ENCODE measurements at regions not wholly inside any gene's neighbourhood (a gene's known extent, or its start where the extent isn't known, plus 50 kb on each side); places are given as distances from the start of the nearest gene placed in this dataset.

DNA sequence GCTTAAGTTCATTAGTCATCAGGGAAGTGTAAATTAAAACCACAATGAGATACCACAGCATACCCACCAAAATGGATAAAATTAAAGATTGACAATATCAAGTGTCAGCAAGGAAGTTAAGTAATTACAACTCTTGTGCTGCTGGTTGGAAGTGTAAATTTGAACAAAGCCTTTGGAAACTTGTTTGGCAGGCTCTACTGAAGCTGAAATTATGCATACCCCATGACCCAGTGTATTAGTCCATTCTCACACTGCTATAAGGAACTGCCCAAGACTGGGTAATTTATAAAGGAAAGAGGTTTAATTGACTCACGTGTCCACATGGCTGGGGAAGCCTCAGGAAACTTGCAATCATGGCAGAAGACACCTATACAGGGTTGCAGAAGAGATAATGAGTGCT, 196.1 kb downstream of the PDCD6IP start:
- no peaks in the 10 kb centered on the region for H3K4me1 ChIP-seq (ENCODE audit: low read depth, poor library complexity, severe bottlenecking)
- no peak overlapping the region for H3K9ac ChIP-seq
- H3K79me2 ChIP-seq (ENCODE audit: insufficient read depth, low read depth) = no peaks in the 10 kb centered on the region
- H2AFZ ChIP-seq (ENCODE audit: low read depth) = no peak overlapping the region
- TF ChIP-seq, protein P1, sequence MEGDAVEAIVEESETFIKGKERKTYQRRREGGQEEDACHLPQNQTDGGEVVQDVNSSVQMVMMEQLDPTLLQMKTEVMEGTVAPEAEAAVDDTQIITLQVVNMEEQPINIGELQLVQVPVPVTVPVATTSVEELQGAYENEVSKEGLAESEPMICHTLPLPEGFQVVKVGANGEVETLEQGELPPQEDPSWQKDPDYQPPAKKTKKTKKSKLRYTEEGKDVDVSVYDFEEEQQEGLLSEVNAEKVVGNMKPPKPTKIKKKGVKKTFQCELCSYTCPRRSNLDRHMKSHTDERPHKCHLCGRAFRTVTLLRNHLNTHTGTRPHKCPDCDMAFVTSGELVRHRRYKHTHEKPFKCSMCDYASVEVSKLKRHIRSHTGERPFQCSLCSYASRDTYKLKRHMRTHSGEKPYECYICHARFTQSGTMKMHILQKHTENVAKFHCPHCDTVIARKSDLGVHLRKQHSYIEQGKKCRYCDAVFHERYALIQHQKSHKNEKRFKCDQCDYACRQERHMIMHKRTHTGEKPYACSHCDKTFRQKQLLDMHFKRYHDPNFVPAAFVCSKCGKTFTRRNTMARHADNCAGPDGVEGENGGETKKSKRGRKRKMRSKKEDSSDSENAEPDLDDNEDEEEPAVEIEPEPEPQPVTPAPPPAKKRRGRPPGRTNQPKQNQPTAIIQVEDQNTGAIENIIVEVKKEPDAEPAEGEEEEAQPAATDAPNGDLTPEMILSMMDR (conservative IDR thresholded peaks at IDR 0.05; ENCODE audit: low read depth, low read length) = no peak
- H3K4me3 ChIP-seq (IDR thresholded peaks at IDR 0.05; ENCODE audit: insufficient read depth, low read depth, low read length) = no peak overlapping the region
- no peaks in the 10 kb centered on the region for H3K27me3 ChIP-seq (ENCODE audit: insufficient read depth, low read depth)
- no peaks in the 10 kb centered on the region for H4K20me1 ChIP-seq (ENCODE audit: insufficient read depth)
- no peaks in the 10 kb centered on the region for H3K36me3 ChIP-seq (ENCODE audit: insufficient read depth)
- H3K27ac ChIP-seq = no peak overlapping the region
- no peak overlapping the region for H3K4me2 ChIP-seq

DNA sequence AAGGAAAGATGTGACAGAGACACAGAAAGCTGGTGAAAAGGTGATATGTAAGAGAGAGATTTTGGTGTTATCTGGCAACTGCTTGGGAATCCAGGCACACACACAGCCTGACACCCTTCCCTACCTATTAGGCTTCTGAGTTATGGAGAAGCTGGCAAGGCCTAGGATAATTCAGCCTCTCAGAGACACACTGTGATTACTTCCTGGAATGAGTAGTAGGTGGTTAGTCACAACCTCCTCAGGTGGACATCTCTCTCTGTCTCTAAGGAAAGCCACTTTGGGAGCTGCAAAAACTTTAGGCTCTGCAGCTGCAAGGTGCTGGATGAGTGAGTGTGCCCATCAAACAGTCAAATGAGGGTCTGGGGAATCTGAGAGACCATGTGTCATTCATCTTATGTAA, 201.9 kb downstream of the PDCD6IP start:
- no peaks in the 10 kb centered on the region for H3K27me3 ChIP-seq (ENCODE audit: insufficient read depth, low read depth)
- no peak overlapping the region for H3K4me2 ChIP-seq
- TF ChIP-seq, protein P1 (conservative IDR thresholded peaks at IDR 0.05; ENCODE audit: low read depth, low read length) = no peak
- H4K20me1 ChIP-seq (ENCODE audit: insufficient read depth) = no peaks in the 10 kb centered on the region
- no peak overlapping the region for H3K27ac ChIP-seq
- no peak overlapping the region for H3K9ac ChIP-seq
- no peak overlapping the region for H3K4me3 ChIP-seq (IDR thresholded peaks at IDR 0.05; ENCODE audit: insufficient read depth, low read depth, low read length)
- H3K36me3 ChIP-seq (ENCODE audit: insufficient read depth) = no peaks in the 10 kb centered on the region
- no peak overlapping the region for H2AFZ ChIP-seq (ENCODE audit: low read depth)
- H3K79me2 ChIP-seq (ENCODE audit: insufficient read depth, low read depth) = no peaks in the 10 kb centered on the region
- no peaks in the 10 kb centered on the region for H3K4me1 ChIP-seq (ENCODE audit: low read depth, poor library complexity, severe bottlenecking)

DNA sequence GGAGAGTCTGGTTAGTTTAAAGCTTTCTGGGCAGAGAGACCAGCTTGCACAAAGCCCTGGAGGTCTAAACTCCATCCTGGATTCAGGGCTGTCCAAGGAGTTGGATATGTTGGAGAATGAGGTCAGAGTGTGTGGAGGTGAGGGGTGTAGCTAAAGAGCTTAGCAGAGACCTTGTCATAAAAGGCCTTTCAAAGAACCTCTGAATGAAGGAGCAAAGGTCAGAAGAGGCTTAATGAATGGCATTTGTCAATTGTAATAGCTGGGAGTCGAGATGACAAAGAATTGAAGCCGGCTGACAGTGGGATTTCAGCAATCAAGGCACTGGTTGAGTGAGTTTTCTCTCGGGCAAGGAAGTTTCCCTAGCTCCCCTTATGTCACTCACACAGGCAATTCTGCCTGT, 202.6 kb downstream of the PDCD6IP start:
- H4K20me1 ChIP-seq (ENCODE audit: insufficient read depth) = no peaks in the 10 kb centered on the region
- no peaks in the 10 kb centered on the region for H3K27me3 ChIP-seq (ENCODE audit: insufficient read depth, low read depth)
- H3K79me2 ChIP-seq (ENCODE audit: insufficient read depth, low read depth) = no peaks in the 10 kb centered on the region
- H3K27ac ChIP-seq = no peak overlapping the region
- H3K4me1 ChIP-seq (ENCODE audit: low read depth, poor library complexity, severe bottlenecking) = no peaks in the 10 kb centered on the region
- TF ChIP-seq, protein P1 (conservative IDR thresholded peaks at IDR 0.05; ENCODE audit: low read depth, low read length) = no peak
- no peak overlapping the region for H3K4me3 ChIP-seq (IDR thresholded peaks at IDR 0.05; ENCODE audit: insufficient read depth, low read depth, low read length)
- H3K4me2 ChIP-seq = no peak overlapping the region
- no peak overlapping the region for H3K9ac ChIP-seq
- H3K36me3 ChIP-seq (ENCODE audit: insufficient read depth) = no peaks in the 10 kb centered on the region
- H2AFZ ChIP-seq (ENCODE audit: low read depth) = no peak overlapping the region

DNA sequence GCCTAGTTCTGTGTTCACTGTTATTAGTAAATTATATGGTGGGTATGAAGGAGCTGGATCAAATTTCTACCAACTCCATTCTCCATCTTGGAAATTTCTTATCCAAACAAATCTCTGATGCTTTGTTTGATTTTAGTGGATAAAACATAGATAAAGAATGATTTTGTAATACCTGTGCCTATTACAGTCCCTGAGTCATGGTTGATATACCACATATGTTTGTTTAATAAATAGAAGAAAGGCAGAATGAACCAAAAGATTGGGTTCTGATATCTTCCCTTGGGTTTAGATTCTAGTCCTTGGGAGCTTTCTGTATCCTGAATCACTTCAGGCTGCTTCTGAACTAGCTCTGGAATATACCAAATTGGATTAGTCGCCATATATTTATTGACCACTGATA, 203.6 kb downstream of the PDCD6IP start:
- H4K20me1 ChIP-seq (ENCODE audit: insufficient read depth) = no peaks in the 10 kb centered on the region
- no peak overlapping the region for H3K4me2 ChIP-seq
- TF ChIP-seq, protein P1 (conservative IDR thresholded peaks at IDR 0.05; ENCODE audit: low read depth, low read length) = no peak
- H3K36me3 ChIP-seq (ENCODE audit: insufficient read depth) = no peaks in the 10 kb centered on the region
- H3K27me3 ChIP-seq (ENCODE audit: insufficient read depth, low read depth) = no peaks in the 10 kb centered on the region
- H3K27ac ChIP-seq = no peak overlapping the region
- no peak overlapping the region for H3K9ac ChIP-seq
- H3K79me2 ChIP-seq (ENCODE audit: insufficient read depth, low read depth) = no peaks in the 10 kb centered on the region
- H3K4me1 ChIP-seq (ENCODE audit: low read depth, poor library complexity, severe bottlenecking) = no peaks in the 10 kb centered on the region
- no peak overlapping the region for H3K4me3 ChIP-seq (IDR thresholded peaks at IDR 0.05; ENCODE audit: insufficient read depth, low read depth, low read length)
- H2AFZ ChIP-seq (ENCODE audit: low read depth) = no peak overlapping the region

Data from KMS-11 (cell line).